Heart left ventricle (tissue), 16 donors: ENCODE measurements at regions not wholly inside any gene's neighbourhood (a gene's known extent, or its start where the extent isn't known, plus 50 kb on each side); places are given as distances from the start of the nearest gene placed in this dataset.
"Not testable (repeated sequence)": the region's sequence is repeated elsewhere in the genome, so short reads cannot be mapped to it uniquely, and the experiment has no call there.

Source experiments
- ATAC-seq, 4 donors: fragments of 200-7000 bp; cut with Tn5 transposase; one replicate each; pipeline ENCODE4 v1.9.1; 2020 to 2022; ENCODE audit warnings: moderate library complexity in 4 of 4, mild to moderate bottlenecking in 3 of 4, moderate number of reproducible peaks in 1 of 4
- DNase-seq, 5 donors: peaks; one replicate each; pipeline ENCODE4 v3.0.0-alpha.2; 2020
- H3K27ac ChIP-seq, 12 donors: fragments of 200-600 bp; sonication (generic) in 4 of 12; one replicate each; pipeline versions ENCODE4 v1.5.0 to v1.8.0; 2016 to 2022; ENCODE audit warnings: mild to moderate bottlenecking in 2 of 12
- H3K27me3 ChIP-seq, 9 donors: fragments of 200-600 bp; sonication (generic) in 2 of 9; one replicate each; pipeline versions ENCODE4 v1.5.1 to v1.8.0; 2016 to 2022; ENCODE audit warnings: mild to moderate bottlenecking in 3 of 9
- H3K36me3 ChIP-seq, 9 donors: fragments of 200-600 bp; sonication (generic) in 2 of 9; one replicate each; pipeline versions ENCODE4 v1.5.0 to v1.8.0; 2018 to 2022; ENCODE audit warnings: mild to moderate bottlenecking in 2 of 9
- H3K4me1 ChIP-seq, 12 donors: fragments of 200-600 bp; sonication (generic) in 4 of 12; one replicate each; pipeline versions ENCODE4 v1.5.0 to v1.8.0; 2016 to 2022; ENCODE audit warnings: mild to moderate bottlenecking in 3 of 12
- H3K4me3 ChIP-seq, 12 donors: fragments of 200-600 bp; sonication (generic) in 4 of 12; one replicate each; pipeline versions ENCODE4 v1.5.0 to v1.8.0; 2017 to 2022; ENCODE audit warnings: mild to moderate bottlenecking in 9 of 12, moderate library complexity in 4 of 12
- H3K9me3 ChIP-seq, 12 donors: fragments of 200-600 bp; sonication (generic) in 4 of 12; one replicate each; pipeline versions ENCODE4 v1.5.0 to v1.8.0; 2016 to 2022; ENCODE audit warnings: mild to moderate bottlenecking in 1 of 12
- CTCF ChIP-seq, 12 donors: fragments of 200-600 bp; sonication (generic) in 4 of 12; IDR thresholded peaks; one replicate each; pipeline versions ENCODE4 v1.5.0 to v1.8.0; 2018 to 2022; ENCODE audit warnings: antibody characterized with exemption in 12 of 12, mild to moderate bottlenecking in 5 of 12
- POLR2A ChIP-seq, 2 donors: fragments of 450-650 bp; IDR thresholded peaks; one replicate each; pipeline ENCODE4 v1.6.1; 2017; ENCODE audit warnings: antibody characterized with exemption in 2 of 2, mild to moderate bottlenecking in 2 of 2, moderate library complexity in 2 of 2
- WGBS, 4 donors: extraction: QIAGEN DNeasy Blood & Tissue Kit in 2 of 4; methylation state at CpG; one replicate each; pipeline versions ENCODE4 v1.1.5 to v1.1.7; 2013 to 2018; 5-methylcytosine and 5-hydroxymethylcytosine counted together
- intact Hi-C, 10 donors: fragments of 100-400 bp; cut with DNase I; formaldehyde crosslinking; loops; one replicate each; pipeline versions ENCODE4 v1.11.1 to v1.14.2; 2022
- donor health status: ischemic (EF 13 %, LVEDD 7.1; RV severe dilation, severe dysfunction).
- donor health status: healthy with polysubstance abuse.
- donor health status: DM: no; HTN: yes; CAD: no.
- donor health status: DM: no; HTN: no; CAD: no.
- donor health status: ischemic (EF 25% LVEDD 6.9; RV normal size, moderate dysfunction).
- donor health status: ischemic (EF 25% LVEDD 5.7; RV mildly dilated, moderate dysfunction).
- donor health status: healthy.
- donor health status: DM: yes; HTN: yes; CAD: no.
- donor health status: ischemic (EF 35%, LVEDD 5.7; RV mildly dilated, moderate dysfunction).
- donor health status: nonischemic (EF 11% LVEDD 7.7; RV severe dilation, severe dysfunction).
- donor health status: DM: yes; HTN: yes; CAD: no.
- donor health status: PGD.
- donor health status: ischemic (EF 29% LVEDD 5.4; RV normal size, mild dysfunction).
- donor health status: nonischemic (EF 23%, LVEDD 6.1; RV moderate dilation, normal function).

GRCh38 chr4:9679704-9680478 is 101.5 kb upstream of the DRD5 start:
- DNase-seq (no peak), ATAC-seq (no peak)
- peaks cover 0 to under 1% (median 0%) of the 10 kb centered on the region in 9 donors for H3K27me3 ChIP-seq
- intact Hi-C loops: no loop called here
- no peak overlapping the region for H3K27ac ChIP-seq
- H3K4me1 ChIP-seq: no peaks in the 10 kb centered on the region
- TF ChIP-seq CTCF (IDR thresholded peaks at IDR 0.05) (no peak), POLR2A (IDR thresholded peaks at IDR 0.05) (no peak)
- no peaks in the 10 kb centered on the region for H3K36me3 ChIP-seq
- 95 to 96% (median 95%) methylated on average over 19 to 30 of the region's 30 CpGs for WGBS, 4 donors
- no peaks in the 10 kb centered on the region for H3K9me3 ChIP-seq
- no peak overlapping the region for H3K4me3 ChIP-seq

GRCh38 chr4:9683174-9683573 is 98.3 kb upstream of the DRD5 start:
- 78 to 87% (median 81%) methylated on average over 5 of the region's 5 CpGs for WGBS, 4 donors
- intact Hi-C loops, H3K4me1 ChIP-seq, H3K9me3 ChIP-seq, H3K4me3 ChIP-seq, H3K27me3 ChIP-seq, H3K36me3 ChIP-seq, DNase-seq, H3K27ac ChIP-seq, ATAC-seq: not testable (repeated sequence)

GRCh38 chr4:9685016-9685415 is 96.4 kb upstream of the DRD5 start:
- DNase-seq, H3K27me3 ChIP-seq, ATAC-seq, H3K4me3 ChIP-seq, intact Hi-C loops, H3K27ac ChIP-seq, H3K9me3 ChIP-seq, H3K4me1 ChIP-seq, H3K36me3 ChIP-seq: not testable (repeated sequence)
- WGBS, 4 donors: 64 to 76% (median 69%) methylated on average over 5 of the region's 5 CpGs

GRCh38 chr4:9685692-9686091 is 95.7 kb upstream of the DRD5 start:
- H3K27me3 ChIP-seq: peaks cover 0 to 5% (median 0%) of the 10 kb centered on the region in 9 donors
- DNase-seq: no peak
- intact Hi-C loops: no loop called here

GRCh38 chr4:9690636-9691237 is 90.7 kb upstream of the DRD5 start:
- intact Hi-C loops: loop anchor here in 3 of 10 donors (2.0 to 5.0 kb wide), 4 partner anchors 327 to 427 kb away; partner anchors contain the start of genes SLC2A9 (in 1 of the 3) and WDR1 (in 1 of the 3)

More at GRCh38 chr4:9685692-9686091, 95.7 kb upstream of the DRD5 start:
- Histone ChIP-seq H3K4me1 (peaks cover 0 to 2% (median 0%) of the 10 kb centered on the region in 12 donors), H3K9me3 (no peaks in the 10 kb centered on the region), H3K4me3 (no peak overlapping the region), H3K36me3 (no peaks in the 10 kb centered on the region), H3K27ac (no peak overlapping the region)
- no peak for ATAC-seq
- no peak for TF ChIP-seq POLR2A (IDR thresholded peaks at IDR 0.05)
- no peak for TF ChIP-seq CTCF (IDR thresholded peaks at IDR 0.05)

More at GRCh38 chr4:9690636-9691237, 90.7 kb upstream of the DRD5 start:
- Histone ChIP-seq H3K27ac (peak overlapping the region in 9 of 12 donors; percentile 53 to 85 (median 76)), H3K4me3 (peak overlapping the region; percentile 30 to 74 (median 65))
- H3K36me3 ChIP-seq, H3K9me3 ChIP-seq, H3K4me1 ChIP-seq, H3K27me3 ChIP-seq, DNase-seq, ATAC-seq: not testable (repeated sequence)
- WGBS, 4 donors: 22 to 34% (median 28%) methylated on average over 9 of the region's 9 CpGs
